Peyer's patch (tissue), 4 donors: ENCODE measurements at regions not wholly inside any gene's neighbourhood (a gene's known extent, or its start where the extent isn't known, plus 50 kb on each side); places are given as distances from the start of the nearest gene placed in this dataset.
"Not testable (repeated sequence)": the region's sequence is repeated elsewhere in the genome, so short reads cannot be mapped to it uniquely, and the experiment has no call there.

ENCODE experiments used
- DNase-seq, 3 donors: peaks; one replicate each; pipeline ENCODE4 v3.0.0-alpha.2; 2017 to 2019
- H3K27ac ChIP-seq, 4 donors: fragments of 200-600 bp; sonication (generic); one replicate each; pipeline ENCODE4 v1.5.1; 2016 to 2019
- H3K27me3 ChIP-seq, 2 donors: fragments of 200-600 bp; sonication (generic); one replicate each; pipeline ENCODE4 v1.5.1; 2019
- H3K36me3 ChIP-seq, 3 donors: fragments of 200-600 bp; sonication (generic); one replicate each; pipeline ENCODE4 v1.5.1; 2016 to 2019
- H3K4me1 ChIP-seq, 4 donors: fragments of 200-600 bp; sonication (generic); one replicate each; pipeline ENCODE4 v1.5.1; 2016 to 2019
- H3K4me3 ChIP-seq, 4 donors: fragments of 200-600 bp; sonication (generic); 1 replicate in 3 of 4; 2 replicates in 1 of 4; pipeline ENCODE4 v1.5.1; 2016 to 2019; ENCODE audit warnings: mild to moderate bottlenecking in 1 of 4
- H3K9me3 ChIP-seq, 4 donors: fragments of 200-600 bp; sonication (generic); one replicate each; pipeline ENCODE4 v1.5.1; 2016 to 2019; ENCODE audit warnings: mild to moderate bottlenecking in 1 of 4
- POLR2A ChIP-seq, 2 donors: fragments of 450-650 bp; IDR thresholded peaks; one replicate each; pipeline ENCODE4 v1.5.1; 2017; ENCODE audit warnings: antibody characterized with exemption in 2 of 2, mild to moderate bottlenecking in 2 of 2, moderate library complexity in 2 of 2
- TF ChIP-seq, protein P1 (sequence below), 6 experiments: fragments of 450-650 bp in 4 of 6; fragments of 200-600 bp in 2 of 6; sonication (generic) in 1 of 6; IDR thresholded peaks; one replicate each; pipeline ENCODE4 v1.5.1; 2017 to 2019; ENCODE audit warnings: antibody characterized with exemption in 6 of 6, mild to moderate bottlenecking in 3 of 6, moderate library complexity in 1 of 6

DNA sequence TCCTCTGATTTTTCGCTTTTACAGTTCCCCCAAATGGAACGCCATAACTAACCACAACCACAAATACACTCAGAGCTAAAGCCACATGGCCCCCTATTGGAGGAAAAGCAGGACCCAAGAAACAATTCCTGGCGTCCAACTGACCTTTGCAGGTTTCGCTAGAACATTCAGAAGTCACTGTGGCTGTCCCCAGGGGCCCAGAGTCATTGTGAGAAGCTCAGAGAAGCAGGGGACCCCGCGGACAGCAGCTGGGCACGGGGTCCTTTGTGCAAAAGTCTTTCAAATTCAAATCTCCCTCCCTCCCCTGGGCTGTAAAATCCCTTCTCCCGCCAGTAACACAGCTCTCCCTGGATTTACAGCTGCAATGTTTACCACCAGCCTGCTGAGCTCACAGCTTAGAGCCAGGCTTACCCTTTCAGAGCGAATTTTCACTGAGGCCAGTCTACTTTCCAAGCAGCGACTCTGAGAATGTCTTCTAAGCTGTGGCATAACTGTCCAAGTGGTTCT lies 214.8 kb downstream of the CRLF2 start:
- no peak overlapping the region for H3K4me3 ChIP-seq
- H3K27me3 ChIP-seq = no peaks in the 10 kb centered on the region
- peaks cover 0 to 7% (median 2%) of the 10 kb centered on the region in 4 donors for H3K9me3 ChIP-seq
- DNase-seq = no peak
- H3K36me3 ChIP-seq = no peaks in the 10 kb centered on the region
- TF ChIP-seq, protein P1, sequence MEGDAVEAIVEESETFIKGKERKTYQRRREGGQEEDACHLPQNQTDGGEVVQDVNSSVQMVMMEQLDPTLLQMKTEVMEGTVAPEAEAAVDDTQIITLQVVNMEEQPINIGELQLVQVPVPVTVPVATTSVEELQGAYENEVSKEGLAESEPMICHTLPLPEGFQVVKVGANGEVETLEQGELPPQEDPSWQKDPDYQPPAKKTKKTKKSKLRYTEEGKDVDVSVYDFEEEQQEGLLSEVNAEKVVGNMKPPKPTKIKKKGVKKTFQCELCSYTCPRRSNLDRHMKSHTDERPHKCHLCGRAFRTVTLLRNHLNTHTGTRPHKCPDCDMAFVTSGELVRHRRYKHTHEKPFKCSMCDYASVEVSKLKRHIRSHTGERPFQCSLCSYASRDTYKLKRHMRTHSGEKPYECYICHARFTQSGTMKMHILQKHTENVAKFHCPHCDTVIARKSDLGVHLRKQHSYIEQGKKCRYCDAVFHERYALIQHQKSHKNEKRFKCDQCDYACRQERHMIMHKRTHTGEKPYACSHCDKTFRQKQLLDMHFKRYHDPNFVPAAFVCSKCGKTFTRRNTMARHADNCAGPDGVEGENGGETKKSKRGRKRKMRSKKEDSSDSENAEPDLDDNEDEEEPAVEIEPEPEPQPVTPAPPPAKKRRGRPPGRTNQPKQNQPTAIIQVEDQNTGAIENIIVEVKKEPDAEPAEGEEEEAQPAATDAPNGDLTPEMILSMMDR (IDR thresholded peaks at IDR 0.05) = no peak
- no peak for TF ChIP-seq POLR2A (IDR thresholded peaks at IDR 0.05)
- no peak overlapping the region for H3K27ac ChIP-seq
- H3K4me1 ChIP-seq = no peaks in the 10 kb centered on the region

DNA sequence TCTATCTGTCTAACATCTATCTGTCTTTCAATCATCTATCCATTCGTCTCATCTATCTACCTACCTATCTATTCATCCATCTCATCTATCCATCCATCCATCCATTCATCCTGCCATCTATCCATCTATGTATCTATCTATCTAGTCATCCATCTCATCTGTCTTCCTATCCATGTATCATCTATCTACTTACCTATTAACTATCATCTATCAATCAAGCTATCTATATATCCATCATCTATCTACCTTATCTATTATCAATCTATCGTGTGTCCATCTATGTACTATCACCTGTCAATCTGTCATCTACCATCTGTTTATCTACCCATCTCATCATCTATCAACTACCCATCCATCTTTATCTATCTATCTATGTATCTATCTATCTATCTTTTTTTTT lies 217.7 kb downstream of the CRLF2 start:
- Histone ChIP-seq H3K27ac (no peak overlapping the region), H3K9me3 (peaks cover 0 to 7% (median 0%) of the 10 kb centered on the region in 4 donors), H3K27me3 (no peaks in the 10 kb centered on the region), H3K4me3 (no peak overlapping the region), H3K4me1 (no peaks in the 10 kb centered on the region), H3K36me3 (no peaks in the 10 kb centered on the region)
- DNase-seq = no peak
- TF ChIP-seq, protein P1 (IDR thresholded peaks at IDR 0.05) = no peak
- no peak for TF ChIP-seq POLR2A (IDR thresholded peaks at IDR 0.05)

DNA sequence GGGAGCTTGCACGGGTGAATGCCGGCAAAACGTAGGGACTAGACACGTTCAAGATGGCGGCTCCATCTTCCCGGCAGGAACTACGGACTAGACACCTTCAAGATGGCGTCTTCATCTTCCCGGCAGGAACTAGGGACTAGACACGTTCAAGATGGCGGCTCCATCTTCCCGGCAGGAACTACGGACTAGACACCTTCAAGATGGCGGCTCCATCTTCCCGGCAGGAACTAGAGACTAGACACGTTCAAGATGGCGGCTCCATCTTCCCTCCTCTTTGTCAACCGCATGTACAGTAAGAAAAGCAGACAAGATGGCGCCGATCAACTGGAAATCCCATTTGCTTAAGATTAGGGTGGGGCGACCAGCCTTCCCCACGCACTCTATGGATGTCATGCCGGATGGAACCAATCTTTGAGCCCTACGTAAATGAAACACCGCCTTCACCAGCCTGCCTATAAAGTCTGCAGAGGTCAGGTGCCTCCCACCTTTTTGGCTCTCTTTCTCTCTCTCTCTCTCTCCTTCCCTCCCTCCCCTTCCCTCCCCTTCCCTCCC lies 222.4 kb downstream of the CRLF2 start:
- Histone ChIP-seq H3K27me3 (no peaks in the 10 kb centered on the region), H3K9me3 (peaks cover 0 to 7% (median 0%) of the 10 kb centered on the region in 4 donors), H3K36me3 (no peaks in the 10 kb centered on the region), H3K4me1 (no peaks in the 10 kb centered on the region), H3K27ac (no peak overlapping the region), H3K4me3 (peak overlapping the region in 2 of 4 donors; percentile 35 to 38)
- TF ChIP-seq POLR2A (IDR thresholded peaks at IDR 0.05) = no peak
- TF ChIP-seq, protein P1 (IDR thresholded peaks at IDR 0.05) = no peak
- peak in 2 of 3 donors; percentile 87 to 91 for DNase-seq

DNA sequence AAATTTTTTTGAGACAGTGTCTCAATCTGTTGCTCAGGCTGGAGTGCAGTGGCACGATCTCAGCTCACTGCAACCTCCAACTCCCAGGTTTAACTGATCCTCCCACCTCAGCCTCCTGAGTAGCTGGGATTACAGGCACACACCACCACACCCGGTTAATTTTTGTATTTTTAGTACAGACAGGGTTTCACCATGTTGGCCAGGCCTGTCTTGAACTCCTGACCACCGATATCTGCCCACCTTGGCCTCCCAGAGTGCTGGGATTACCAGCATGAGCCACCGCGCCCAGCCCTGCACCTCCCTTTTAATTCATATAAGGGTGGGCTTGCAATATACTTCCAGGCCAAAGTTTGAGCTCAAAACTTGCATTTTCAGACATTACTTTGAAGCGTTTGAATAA lies 223.9 kb downstream of the CRLF2 start:
- not testable (repeated sequence) for H3K27ac ChIP-seq, H3K4me1 ChIP-seq, H3K27me3 ChIP-seq, H3K9me3 ChIP-seq, H3K4me3 ChIP-seq, DNase-seq, H3K36me3 ChIP-seq

DNA sequence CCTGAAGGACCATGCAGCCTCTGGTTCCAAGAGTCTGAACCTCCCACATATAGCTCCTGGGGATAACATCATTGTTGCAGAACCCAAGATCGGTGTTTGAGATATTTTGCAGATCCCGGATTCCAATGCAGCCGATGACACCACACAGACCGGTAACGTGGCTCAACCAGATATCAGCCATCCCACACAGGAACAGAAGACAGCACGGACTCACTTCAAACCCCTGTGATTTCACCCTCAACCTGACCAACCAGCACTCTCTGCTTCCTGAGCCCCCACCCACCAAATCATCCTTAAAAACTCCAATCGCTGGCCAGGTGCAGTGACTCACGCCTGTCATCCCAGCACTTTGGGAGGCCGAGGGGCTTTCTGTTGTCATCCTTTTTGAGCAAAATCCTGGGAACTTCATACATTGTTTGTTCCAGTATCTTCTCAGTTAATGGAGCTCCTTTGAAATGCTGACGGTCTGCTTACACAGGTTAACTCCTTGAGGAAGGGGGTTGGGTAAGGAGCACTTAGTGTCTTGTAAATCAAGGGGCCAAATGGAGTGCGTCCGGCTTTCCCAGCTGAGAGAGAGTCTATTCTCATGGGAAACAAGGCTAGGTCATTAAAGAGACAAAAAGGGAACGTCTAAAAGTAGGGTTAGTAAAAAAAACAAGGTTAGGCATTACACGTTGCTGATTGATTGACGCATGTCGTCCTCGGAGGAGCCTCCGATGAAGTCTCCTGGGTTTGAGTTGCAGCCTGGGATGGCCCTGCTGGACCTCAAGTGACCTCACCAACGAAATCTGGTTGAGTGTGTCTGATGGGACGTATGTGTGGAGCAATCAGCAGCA lies 230.4 kb downstream of the CRLF2 start:
- no peaks in the 10 kb centered on the region for H3K4me1 ChIP-seq
- no peaks in the 10 kb centered on the region for H3K36me3 ChIP-seq
- H3K9me3 ChIP-seq = peaks cover 0 to 4% (median 0%) of the 10 kb centered on the region in 4 donors
- TF ChIP-seq POLR2A (IDR thresholded peaks at IDR 0.05) = no peak
- TF ChIP-seq, protein P1 (IDR thresholded peaks at IDR 0.05) = no peak
- no peak overlapping the region for H3K4me3 ChIP-seq
- H3K27me3 ChIP-seq = no peaks in the 10 kb centered on the region
- H3K27ac ChIP-seq = no peak overlapping the region
- DNase-seq = no peak

DNA sequence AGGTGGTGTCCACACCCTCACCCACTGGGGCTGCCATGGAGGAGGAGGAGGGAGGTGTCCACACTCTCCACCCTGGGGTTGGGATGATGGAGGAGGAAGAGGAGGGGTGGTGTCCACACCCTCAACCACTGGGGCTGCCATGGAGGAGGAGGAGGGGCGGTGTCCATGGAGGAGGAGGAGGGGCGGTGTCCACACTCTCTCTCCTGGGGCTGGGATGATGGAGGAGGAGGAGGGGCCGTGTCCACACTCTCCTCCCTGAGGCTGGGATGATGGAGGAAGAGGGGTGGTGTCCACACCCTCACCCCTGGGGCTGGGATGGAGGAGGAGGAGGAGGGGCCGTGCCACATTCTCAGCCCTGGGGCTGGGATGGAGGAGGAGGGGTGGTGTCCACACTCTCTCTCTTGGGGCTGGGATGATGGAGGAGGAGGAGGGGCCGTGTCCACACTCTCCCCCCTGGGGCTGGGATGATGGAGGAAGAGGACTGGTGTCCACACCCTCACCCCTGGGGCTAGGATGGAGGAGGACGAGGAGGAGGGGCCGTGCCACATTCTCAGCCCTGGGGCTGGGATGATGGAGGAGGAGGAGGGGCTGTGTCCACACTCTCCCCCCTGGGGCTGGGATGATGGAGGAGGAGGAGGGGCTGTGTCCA lies 231.7 kb downstream of the CRLF2 start:
- no peaks in the 10 kb centered on the region for H3K36me3 ChIP-seq

DNA sequence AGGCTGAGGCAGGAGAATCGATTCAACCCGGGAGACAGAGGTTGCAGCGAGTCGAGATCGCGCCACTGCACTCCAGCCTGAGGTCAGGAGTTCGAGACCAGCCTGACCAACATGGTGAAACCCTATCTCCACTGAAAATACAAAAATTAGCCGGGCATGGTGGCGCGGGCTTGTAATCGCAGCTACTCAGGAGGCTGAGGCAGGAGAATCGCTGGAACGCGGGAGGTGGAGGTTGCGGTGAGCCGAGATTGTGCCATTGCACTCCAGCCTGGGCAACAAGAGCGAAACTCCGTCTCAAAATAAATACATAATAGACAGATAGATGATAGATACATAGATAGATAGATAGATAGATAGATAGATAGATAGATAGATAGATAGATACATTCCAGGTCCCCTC lies 233.3 kb downstream of the CRLF2 start:
- not testable (repeated sequence) for DNase-seq, H3K36me3 ChIP-seq, H3K27ac ChIP-seq, H3K4me1 ChIP-seq, H3K4me3 ChIP-seq, H3K9me3 ChIP-seq, H3K27me3 ChIP-seq

More for the DNA sequence above, 231.7 kb downstream of the CRLF2 start:
- Histone ChIP-seq H3K4me3 (no peak overlapping the region), H3K4me1 (no peaks in the 10 kb centered on the region), H3K27ac (no peak overlapping the region), H3K9me3 (peaks cover 0 to 4% (median 0%) of the 10 kb centered on the region in 4 donors), H3K27me3 (no peaks in the 10 kb centered on the region)
- no peak for DNase-seq
- TF ChIP-seq POLR2A (IDR thresholded peaks at IDR 0.05) = no peak
- TF ChIP-seq, protein P1 (IDR thresholded peaks at IDR 0.05) = no peak
